ENCODE measurements at regions not wholly inside any gene's neighbourhood (a gene's known extent, or its start where the extent isn't known, plus 50 kb on each side); places are given as distances from the start of the nearest gene placed in this dataset.
"Not testable (repeated sequence)": the region's sequence is repeated elsewhere in the genome, so short reads cannot be mapped to it uniquely, and the experiment has no call there.

- DNase-seq, result no peak
These were observed 50.5 kb upstream of the PARP4 start for GRCh38 chr13:24563087-24563486.

DNA sequence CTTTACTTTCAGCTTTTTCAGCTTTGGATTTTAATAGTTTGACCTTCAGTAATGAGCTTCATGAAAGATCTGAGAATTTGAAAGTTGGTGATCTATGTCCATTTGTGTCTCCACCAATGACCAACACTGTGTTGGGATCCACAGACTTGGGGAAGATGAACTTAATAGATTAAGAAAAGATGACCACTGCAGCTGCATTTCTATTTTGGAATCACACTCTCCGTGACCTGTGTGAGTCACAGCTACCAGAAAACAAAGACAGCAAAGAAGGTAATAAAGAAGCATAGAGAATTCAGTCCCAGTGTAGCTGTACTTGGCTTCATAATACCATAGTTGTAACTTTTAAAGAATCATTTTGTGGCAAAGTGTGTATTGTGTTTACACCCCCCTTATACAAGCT lies 51.4 kb upstream of the PARP4 start:
- peak; percentile 35 for DNase-seq

DNA sequence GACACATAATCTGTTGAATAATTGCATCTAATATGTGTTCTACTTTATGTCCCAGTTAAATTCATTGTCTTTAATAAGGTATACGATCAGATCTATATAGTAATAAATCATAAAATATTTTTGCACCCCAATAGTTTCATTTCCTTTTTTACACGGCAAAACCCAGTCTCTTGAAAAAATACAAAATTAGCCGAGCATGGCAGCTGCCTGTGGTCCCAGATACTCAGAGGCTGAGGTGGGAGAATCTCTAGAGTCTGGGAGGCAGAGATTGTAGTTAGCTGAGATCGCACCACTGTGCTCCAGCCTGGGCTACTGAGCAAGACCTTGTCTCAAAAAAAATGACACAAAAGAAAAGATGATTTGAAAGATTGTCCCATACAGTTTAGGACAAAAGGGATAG lies 52.3 kb upstream of the PARP4 start:
- peak; percentile 21 for DNase-seq

DNA sequence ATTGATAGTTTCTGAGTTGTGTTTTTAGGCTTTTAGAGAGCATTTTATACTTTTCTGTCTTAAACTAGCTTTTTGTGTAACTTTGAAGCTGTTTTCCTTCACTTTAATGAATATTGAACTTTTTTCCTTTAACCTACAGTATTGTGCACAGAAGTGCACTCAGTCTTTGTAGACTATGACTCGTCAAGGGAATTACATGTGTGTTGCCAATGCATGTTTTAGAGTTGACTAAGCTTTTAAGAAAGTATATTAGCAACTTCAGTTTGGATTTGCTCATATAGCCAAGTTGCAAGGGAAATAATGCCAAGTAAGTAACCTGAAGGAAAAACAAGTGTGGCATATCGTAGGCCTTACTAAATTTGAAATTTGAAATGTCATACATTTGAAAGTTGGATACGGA lies 55.0 kb upstream of the PARP4 start:
- DNase-seq, result not testable (repeated sequence)

DNA sequence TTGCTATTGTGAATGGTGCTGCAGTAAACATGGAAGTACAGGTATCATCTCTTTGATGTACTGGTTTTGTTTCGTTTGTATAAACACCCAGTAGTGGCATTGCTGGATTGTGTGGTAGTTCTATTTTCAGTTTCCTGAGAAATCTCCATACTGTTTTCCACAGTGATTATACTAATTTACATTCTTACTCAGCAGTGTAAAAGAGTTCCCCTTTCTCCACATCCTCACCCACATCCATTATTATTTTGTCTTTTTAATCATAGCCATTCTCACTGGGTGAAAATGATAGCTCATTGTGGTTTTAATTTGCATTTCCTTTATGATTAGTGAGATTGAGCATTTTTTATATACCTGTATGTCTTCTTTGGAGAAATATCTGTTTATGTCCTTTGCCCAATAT lies 62.3 kb upstream of the PARP4 start:
- no peak for DNase-seq

- DNase-seq, result not testable (repeated sequence)
These were observed 67.7 kb upstream of the PARP4 start for GRCh38 chr13:24580315-24580714.

DNA sequence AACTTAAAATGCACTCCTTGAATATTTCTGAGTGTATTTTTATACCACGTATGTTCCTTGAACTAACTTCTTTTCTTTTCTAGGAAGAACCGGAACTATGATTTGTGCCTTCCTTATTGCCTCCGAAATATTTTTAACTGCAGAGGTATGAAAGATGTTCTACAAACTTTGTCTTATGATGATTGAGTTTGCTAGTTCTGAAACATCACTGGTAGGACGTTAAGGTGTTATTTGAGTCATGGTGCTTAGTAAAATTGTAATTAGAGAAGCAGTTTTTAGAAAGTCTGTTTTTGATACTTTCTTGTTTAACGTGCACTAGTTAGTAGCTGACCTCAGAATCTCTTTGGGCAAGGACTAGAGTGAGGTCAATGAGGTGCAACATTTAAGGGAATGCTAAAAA lies 69.0 kb upstream of the PARP4 start:
- not testable (repeated sequence) for DNase-seq

DNA sequence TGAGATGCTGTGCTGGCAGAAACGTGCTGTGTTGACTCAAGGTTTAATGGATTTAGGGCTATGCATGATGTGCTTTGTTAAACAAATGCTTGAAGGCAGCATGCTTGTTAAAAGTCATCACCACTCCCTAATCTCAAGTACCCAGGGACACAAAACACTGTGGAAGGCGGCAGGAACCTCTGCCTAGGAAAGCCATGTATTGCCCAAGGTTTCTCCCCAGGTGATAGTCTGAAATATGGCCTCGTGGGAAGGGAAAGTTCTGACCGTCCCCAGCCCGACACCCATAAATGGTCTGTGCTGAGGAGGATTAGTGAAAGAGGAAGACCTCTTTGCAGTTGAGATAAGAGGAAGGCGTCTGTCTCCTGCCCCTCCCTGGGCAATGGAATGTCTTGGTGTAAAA lies 79.1 kb upstream of the PARP4 start:
- not testable (repeated sequence) for DNase-seq

- not testable (repeated sequence) for DNase-seq
These were observed 82.1 kb upstream of the ATP12A start for GRCh38 chr13:24597906-24598670.

- not testable (repeated sequence) for DNase-seq
These were observed 81.0 kb upstream of the ATP12A start for GRCh38 chr13:24599019-24599791.

- DNase-seq, result peak; percentile 17
These were observed 74.3 kb upstream of the ATP12A start for GRCh38 chr13:24605923-24606372.

DNA sequence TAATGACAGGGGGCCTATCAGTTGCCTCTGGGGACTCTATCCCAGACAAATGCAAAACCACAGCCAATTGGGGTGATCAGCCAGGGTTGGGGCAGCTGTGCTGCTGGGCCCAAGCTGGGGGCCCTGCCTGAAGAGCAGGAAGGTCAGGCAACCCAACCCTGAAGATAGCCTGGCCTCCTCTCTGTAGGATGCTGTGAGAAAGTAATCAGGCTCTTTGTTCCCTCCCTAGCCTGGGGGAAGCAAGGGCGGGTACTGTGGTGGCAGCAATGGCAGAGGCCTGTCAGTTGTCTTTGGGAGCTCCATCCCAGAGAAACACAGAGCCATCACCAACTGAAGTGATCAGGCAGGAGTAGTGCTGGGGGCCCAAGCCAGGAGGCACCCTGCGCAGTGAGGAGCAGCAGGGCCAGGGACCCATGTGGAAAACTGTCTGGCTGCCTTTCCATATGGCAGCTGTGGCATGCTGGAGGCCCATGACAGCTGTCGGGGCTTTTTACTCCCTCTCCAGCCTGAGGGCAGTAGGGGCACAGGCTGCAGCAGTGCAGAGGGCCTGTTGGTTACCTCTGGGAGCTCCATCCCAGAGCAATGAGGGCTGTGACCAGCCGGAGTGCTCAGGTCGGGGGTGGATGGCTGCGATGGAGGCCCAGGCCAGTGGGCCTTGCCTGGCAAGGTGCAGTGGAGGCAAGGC lies 73.6 kb upstream of the ATP12A start:
- no peak for DNase-seq

DNA sequence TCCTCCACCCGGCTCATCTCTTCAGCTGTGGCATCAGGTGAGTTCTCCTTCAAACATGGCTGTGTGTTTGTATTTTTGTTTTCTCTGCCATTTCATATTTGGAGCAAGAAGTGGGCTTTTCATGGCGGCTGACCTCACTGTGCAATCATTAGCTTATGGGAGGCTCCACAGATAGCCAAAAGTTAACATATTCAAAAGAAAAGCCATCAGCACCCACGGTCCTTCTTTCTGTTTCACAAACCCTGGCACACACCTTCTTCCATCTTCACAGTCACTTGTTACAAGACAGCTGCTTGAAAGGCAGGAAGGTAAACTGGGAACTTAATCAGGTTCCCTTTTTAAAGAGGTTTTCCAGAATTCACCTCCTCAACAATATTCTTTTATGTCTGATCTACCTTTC lies 69.3 kb upstream of the ATP12A start:
- no peak for DNase-seq

- DNase-seq, result no peak
These were observed 67.5 kb upstream of the ATP12A start for GRCh38 chr13:24612726-24613125.

GRCh38 chr13:24613128-24613527 lies 67.1 kb upstream of the ATP12A start:
- no peak for DNase-seq

DNA sequence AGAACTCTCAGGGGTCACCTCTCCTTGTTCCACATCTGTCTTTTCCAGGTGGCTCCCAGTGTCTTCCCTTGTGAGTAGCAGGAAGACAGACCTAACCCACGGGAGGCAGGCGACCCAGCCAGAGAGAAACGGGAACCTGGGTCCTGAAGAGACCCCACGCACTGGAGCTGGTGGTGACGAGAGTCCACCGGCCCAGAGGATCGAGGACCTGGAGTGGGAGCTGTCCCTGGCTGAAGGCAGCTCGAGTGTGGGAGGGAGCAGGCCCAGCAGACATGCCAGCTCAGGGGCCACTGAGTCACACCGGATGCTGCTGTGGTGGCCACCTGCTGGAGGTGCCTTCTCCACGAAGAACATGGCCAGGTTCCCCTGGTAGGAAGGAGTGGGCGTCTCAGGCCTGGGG lies 66.5 kb upstream of the ATP12A start:
- no peak for DNase-seq

GRCh38 chr13:24614306-24615080 lies 65.7 kb upstream of the ATP12A start:
- DNase-seq, result no peak

DNA sequence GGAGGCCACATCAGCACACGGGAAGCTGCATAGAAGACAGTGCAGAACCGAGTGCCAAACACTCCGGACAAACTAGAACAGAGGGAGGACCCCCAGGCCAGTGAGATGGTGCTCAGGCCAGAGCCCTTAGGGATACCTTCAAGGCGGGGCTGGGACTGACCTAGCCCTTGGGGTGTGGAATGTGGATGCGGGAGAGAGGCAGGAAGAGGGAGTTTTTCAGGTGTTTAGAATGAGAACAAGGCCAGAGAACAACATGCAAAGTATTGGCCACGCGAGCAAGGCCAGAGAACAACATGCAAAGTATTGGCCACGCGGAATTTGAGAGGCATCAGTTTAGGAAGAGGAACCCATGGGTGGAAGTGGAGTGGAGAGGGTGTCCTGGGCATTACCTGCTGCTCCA lies 65.1 kb upstream of the ATP12A start:
- DNase-seq, result no peak

DNA sequence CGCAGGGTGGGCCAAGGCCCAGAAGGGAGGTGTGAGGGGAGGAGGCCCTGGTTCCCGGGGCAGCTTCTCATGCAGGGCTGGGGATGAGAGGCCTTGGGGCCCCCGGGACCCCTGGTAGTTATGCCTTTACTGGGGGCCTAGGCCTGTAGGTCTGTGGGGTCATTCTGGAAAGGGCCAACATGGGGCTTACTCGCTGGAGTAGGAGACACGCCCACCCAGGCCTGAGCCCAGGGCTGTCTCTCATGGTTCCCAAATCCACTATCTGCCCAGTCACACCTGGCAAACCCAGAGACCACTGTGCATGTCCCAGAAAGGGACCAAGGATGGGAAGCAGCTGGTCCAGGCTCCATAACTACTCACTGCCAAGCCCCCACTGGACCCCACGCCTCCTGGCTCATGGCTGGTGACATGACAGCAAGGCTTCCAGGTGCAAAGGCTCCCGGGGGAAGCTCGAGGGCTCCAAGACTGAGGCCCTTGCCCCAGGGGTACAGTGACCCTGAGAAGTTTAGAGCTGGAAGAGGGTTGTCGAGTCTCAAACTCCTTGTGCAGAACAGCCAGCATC lies 64.2 kb upstream of the ATP12A start:
- no peak for DNase-seq

DNA sequence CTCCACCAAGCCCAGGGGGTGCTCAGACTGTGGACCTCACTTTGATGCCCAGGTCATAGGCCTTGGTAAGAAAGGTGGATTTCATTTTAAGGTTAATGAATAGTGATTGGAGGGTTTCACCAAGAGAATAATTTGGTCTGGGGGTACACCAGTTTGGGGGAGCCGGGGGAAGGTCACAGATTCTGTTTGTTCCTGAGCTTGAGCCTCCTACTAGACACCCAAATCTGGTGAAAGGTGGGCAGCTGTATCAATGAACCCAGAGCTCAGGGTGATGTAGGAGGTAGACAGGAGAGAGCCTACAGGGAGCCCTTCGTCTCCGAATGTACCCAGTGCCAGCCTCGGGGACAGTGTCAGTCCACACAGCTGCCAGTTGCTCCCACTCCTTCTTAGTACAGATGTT lies 63.7 kb upstream of the ATP12A start:
- no peak for DNase-seq

DNA sequence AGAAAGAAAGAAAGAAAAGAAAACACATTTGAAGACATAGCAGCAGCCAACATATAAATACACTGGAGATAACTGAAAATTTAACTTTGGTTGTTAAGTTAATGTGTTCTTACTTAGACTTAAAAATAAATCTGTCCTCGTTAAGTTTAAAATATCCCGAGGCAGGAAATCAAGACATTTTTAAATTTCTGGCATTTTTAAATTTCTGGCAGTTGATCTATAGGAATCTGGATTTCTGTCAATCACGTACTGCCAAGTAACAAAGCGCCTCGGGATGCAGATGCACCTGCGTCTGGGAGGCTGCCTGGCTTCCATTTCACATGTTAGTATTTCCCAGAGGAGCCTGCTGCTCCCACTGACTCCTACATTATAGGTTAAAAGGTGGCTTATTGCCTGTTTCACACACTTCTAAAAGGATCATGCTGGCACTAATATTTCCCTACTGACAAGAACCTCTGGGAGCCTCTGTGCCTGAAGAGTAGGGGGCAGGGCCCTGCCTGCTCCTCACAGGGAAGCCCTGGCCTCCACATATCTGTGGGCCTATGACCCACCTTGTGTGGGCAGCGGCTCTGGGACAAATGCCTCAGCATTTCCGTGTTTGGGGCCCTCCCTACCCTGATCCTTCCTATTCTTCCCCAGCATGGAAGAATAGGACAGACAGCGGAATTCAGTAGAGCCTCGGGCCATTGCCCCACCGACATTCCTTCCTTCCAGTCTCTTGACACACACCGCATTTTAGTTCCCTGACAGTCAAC lies 62.8 kb upstream of the ATP12A start:
- no peak for DNase-seq

Measured in RPMI8226 (cell line).